WTC11 (cell line): ENCODE measurements at regions not wholly inside any gene's neighbourhood (a gene's known extent, or its start where the extent isn't known, plus 50 kb on each side); places are given as distances from the start of the nearest gene placed in this dataset.

ENCODE experiments used
- AFF4 ChIP-seq: sonication (generic); formaldehyde crosslinking; IDR thresholded peaks from 2 replicates; pipeline ENCODE4 v1.8.1; 2023; ENCODE audit warnings: mild to moderate bottlenecking, missing genetic modification reagents, borderline replicate concordance
- ATF3 ChIP-seq: sonication (generic); formaldehyde crosslinking; conservative IDR thresholded peaks from 2 replicates; pipeline ENCODE4 v1.8.1; 2022; ENCODE audit warnings: mild to moderate bottlenecking, missing genetic modification reagents
- CTCF ChIP-seq: fragments of 200-600 bp; IDR thresholded peaks from 2 replicates; pipeline ENCODE4 v1.8.0; 2022; ENCODE audit warnings: antibody characterized with exemption
- FOXK1 ChIP-seq: sonication (generic); formaldehyde crosslinking; IDR thresholded peaks from 2 replicates; pipeline ENCODE4 v1.8.0; 2022; ENCODE audit warnings: mild to moderate bottlenecking, moderate library complexity, missing genetic modification reagents
- FOXP4 ChIP-seq: sonication (generic); formaldehyde crosslinking; IDR thresholded peaks from 2 replicates; pipeline ENCODE4 v1.8.0; 2022; ENCODE audit warnings: mild to moderate bottlenecking, missing genetic modification reagents
- HMGA2 ChIP-seq: fragments of 250-450 bp; sonication (Bioruptor Pico); IDR thresholded peaks from 2 replicates; pipeline ENCODE4 v1.4.0; 2021; ENCODE audit warnings: mild to moderate bottlenecking, moderate library complexity
- NFE2L1 ChIP-seq: sonication (generic); formaldehyde crosslinking; IDR thresholded peaks from 2 replicates; pipeline ENCODE4 v1.8.1; 2023; ENCODE audit warnings: missing genetic modification reagents
- TP53 ChIP-seq: sonication (generic); formaldehyde crosslinking; IDR thresholded peaks from 2 replicates; pipeline ENCODE4 v1.8.1; 2023; ENCODE audit warnings: mild to moderate bottlenecking, missing genetic modification reagents

GRCh38 chr22:22168941-22169867 is 75.4 kb upstream of the VPREB1 start:
- TF ChIP-seq NFE2L1, result no peak
- TF ChIP-seq AFF4 (CRISPR knock-in tag), result no peak
- TF ChIP-seq FOXK1, result no peak
- TF ChIP-seq CTCF, result no peak
- no peak for TF ChIP-seq ATF3
- no peak for TF ChIP-seq TP53
- no peak for TF ChIP-seq HMGA2
- no peak for TF ChIP-seq FOXP4
